GM19025 (cell line): ENCODE measurements at regions not wholly inside any gene's neighbourhood (a gene's known extent, or its start where the extent isn't known, plus 50 kb on each side); places are given as distances from the start of the nearest gene placed in this dataset.

Experiments
- ATAC-seq: cut with Tn5 transposase; IDR thresholded peaks from one replicate; pipeline ENCODE4 v1.9.1; 2021; ENCODE audit warnings: mild to moderate bottlenecking, low read depth, moderate library complexity; ENCODE audit not compliant: unreplicated experiment

DNA sequence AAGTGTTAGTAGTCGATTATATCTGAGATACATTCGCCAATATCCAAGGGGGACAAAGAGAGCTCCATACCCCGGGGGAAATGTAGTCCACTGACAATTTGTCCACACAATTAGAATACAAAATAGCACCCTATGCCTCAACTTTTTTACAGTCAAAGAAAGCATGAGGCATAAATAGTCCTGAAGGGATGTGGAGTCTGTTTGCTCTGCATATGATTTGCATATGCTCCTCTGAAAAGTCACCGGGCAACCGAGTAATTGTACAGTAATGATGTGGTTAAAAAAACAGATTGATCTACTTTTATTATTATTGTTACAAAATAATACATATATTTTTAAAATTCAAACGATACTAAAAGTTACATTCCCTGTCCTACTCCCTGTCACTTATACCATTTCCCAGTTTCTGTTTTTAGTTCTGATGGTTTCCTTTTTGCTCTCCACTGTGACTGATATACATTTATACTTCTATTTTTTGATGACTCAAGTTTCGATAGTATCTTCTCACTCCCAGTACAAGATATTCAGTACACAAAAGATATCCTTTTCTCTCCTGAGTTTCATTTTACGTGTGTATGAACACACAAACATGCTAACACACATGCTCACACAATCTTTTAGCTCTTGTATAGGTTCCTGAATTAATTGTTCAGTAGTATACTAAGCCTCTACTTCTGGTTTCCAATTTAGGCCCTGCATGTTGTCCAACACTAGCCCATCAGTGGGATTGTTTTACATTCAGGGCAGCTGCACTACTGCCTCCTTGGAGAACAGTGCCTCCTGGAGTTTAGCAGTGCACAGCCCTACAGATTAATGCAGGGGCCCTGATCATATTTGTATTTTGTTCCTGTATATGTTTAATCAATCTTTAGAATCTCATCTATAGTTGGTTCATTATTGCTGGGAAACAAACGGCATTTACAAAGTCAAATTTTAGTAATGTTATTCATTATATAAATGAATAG, 130.9 kb downstream of the TES start:
- no peak for ATAC-seq

DNA sequence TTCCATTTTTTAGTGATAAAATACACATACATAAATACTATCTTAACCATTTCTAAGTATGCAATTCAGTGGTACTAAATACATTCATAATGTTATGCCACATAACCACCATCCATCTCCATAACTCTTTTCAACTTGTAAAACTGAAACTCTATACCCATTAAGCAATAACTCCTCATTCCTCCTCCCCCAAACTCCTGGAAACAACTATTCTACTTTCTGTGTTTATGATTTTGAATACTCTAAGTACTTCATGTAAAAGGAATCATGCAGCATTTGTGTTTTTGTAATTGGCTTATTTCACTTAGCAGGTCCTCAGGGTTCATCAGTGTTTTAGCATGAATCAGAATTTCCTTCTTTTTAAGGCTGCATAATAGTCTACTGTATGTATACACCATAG, 131.8 kb downstream of the TES start:
- no peak for ATAC-seq

DNA sequence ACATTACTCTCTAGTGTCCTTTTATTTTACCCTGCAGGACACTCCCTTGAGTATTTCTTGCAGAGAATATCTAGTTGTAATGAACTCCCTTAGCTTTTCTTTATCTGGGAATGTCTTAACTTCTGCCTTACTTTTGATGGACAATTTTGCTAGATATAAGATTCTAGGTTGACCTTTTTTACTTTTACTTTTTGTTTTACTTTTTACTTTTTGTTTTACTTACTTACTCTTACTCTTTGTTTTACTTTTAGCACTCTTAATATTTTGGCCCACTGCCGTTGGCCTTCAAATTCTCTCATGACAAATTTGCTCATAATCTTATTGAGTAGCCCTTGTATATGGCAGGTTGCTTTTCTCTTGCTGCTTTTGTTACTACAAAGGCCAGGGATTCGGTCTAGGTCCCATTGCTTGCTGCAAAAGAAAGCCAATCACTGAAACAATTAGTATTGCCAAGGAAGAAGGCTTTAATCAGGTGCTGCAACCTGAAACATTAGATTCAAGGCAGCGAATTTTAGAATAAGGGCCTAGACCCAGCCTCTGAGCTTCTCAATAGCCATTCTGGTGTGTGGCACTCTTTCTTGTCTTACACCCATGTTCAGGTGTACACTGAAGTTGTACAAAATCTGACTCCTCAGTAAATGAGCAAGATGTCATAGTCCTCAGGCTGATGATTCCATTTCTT, 137.0 kb downstream of the TES start:
- ATAC-seq, result no peak

DNA sequence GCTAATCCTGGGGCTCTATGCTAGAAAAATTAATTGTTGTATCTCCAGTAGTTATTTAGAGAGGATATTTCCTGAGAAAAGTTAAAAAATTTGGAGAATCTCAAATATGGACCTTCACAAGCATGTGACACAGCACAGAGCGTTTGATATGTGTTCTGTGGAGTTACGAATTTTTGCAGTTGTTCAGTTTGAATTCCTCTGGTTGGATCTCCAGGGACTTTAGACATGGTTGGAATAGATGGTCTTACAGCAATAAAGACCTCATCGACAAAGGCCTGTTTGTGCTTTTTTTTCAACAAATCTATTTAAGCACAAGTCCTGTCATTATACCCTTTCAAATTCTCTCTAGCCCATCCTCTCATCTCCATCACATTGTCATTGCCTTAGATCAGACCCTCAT, 138.0 kb downstream of the TES start:
- no peak for ATAC-seq

DNA sequence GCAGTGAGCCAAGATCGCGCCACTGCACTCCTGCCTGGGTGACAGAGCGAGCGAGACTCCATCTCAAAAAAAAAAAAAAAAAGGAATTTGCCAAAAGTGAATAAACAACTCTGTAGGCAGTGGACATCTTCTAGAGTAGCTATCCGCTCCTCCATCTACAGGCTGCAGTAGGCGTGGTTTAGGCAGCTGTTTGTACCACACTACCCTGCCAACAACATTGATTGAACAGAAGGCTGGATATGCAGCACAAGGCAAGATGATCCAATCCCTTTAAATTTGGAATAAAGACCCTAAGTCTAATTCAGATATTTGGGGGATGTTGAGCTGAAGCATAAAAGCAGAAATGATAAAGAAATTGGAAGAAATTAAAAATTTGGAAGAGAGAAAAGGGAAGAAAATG, 141.6 kb downstream of the TES start:
- ATAC-seq, result no peak

DNA sequence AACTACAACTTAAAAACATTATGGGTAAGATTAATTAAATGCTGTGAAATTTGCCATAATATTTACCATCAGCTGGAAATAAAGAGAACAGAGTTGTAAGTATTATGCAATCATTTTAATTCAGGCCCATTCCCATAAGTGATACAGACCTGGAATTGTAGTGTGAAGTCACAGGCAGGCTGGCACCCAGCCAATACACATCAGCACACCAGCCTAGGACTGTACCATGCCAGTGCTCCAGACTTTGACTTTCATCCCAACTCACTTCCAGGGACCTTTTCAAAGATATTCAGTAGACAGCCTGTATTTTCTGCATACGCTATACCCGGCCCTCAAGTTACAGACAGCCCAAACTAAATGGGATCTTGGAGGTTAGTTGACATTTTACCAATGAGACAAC, 143.3 kb downstream of the TES start:
- no peak for ATAC-seq

DNA sequence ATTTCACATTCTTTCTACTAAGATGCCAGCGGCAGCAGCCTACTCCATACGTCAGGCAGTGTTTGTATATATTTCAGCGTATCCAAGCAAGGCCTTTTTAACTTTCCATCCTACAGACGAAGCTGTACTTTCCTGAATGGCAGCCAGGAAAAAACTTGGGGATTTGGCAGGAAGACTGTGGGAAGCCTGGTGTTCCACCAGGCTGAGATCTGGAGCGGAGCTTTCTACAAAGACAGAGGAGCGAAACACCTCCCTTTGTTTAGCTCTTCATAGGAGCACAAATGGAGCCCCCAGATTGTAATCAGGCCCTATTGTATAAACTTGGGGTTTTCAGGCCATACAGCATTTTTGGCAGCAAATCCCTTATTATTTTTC, 143.8 kb downstream of the TES start:
- no peak for ATAC-seq

DNA sequence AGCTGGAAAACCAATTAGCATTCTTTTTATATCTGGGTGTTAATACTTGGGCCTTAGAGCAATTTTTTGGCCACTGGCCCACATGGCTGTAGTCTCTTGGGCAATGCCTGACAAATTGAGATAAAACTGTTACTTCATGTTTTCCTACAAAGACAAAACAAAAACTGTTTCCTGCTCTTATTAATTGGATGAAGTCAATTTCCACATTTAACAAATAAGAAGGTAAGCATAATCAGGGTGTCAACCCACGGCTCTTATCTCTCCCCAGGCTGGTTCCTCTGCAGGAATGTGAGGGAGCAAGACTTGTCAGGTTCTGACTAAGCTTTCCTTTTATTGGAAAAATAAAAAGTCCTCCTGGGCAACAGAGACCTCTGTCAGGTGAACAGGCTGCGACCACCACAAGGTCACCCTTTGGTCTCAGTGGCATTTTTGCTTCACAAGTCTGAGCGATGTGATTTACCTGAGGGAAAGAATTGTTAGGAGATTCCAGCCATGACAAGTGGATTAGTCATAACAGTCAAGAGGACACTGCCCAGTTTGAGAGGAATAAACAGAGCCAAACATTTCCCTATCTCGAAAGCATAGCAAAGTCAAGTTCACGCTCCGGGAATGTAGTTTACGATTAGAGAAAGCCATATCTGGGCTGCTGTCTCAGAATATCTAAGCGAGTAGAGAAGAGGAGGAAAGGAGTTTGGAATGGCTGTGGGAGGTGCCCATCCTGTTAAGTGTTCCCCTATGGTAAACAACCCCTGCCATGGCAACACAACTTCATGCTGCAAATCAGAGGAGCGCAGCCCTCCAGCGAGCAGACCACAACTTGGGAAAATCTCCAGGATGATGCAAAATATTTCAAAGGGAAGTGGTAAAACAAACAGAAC, 144.4 kb downstream of the TES start:
- no peak for ATAC-seq

DNA sequence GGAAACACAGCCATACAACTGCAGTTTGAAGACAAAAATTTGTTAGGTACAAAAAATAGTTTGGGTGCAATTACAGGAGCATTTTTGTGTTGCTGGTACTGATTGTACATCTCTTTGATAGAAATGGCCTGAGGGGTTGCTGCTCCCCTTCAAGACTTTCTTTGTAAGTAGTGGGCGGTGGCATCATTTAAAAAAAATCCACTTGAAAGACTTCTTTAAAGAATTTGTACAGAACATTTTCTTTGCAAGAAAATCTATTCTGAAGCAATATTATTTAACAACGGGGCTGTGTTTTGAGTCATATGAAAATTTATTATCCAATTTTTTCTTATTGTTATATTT, 144.1 kb upstream of the CAV2 start:
- ATAC-seq, result no peak

DNA sequence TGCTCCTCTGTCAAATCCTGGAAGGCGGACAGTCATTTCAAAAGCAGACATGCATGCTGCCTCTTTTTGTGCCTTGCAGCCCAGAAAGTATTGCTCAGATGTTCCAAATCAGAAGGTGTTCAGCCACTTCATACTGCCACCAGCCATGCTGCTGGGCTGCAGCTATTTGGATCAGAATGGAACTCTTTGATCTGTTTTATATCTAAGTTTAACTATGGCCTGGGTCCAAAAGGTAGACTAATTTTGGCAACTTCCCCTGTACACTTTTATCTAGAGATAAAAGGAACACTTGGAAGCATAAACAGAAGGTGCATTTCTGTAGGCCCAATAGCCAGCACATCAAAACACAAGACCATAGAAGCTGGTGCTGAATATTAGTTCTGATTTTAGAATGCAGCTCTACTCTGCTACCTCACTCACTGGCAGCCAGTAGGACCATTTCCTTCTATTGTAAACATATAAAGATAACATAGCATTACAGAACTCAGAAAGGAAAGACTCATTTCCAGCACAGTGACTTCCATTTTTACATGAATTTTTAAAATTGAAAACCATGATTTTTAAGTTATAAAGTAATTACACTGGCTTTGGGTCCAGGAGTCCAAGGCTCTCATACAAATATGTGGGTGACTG, 143.1 kb upstream of the CAV2 start:
- ATAC-seq, result no peak

DNA sequence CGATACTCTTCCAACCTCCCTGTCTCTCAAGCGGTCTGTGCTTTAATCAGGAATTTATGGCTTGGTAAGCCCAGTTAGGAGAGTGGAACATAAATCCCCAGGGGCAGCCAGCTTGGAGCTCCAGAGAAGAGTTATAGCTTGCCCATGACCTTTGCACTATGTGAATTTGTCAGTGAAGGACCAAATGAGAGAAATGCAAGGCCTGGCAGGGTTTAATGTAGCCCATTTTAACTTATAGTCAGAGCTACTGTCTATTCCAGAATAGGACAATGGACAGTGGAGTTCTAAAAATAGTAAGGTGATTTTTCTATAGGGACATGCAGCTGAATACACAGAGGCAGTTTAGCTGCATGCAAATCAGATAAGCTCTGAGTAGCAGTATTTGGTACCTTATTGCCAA, 142.6 kb upstream of the CAV2 start:
- no peak for ATAC-seq

DNA sequence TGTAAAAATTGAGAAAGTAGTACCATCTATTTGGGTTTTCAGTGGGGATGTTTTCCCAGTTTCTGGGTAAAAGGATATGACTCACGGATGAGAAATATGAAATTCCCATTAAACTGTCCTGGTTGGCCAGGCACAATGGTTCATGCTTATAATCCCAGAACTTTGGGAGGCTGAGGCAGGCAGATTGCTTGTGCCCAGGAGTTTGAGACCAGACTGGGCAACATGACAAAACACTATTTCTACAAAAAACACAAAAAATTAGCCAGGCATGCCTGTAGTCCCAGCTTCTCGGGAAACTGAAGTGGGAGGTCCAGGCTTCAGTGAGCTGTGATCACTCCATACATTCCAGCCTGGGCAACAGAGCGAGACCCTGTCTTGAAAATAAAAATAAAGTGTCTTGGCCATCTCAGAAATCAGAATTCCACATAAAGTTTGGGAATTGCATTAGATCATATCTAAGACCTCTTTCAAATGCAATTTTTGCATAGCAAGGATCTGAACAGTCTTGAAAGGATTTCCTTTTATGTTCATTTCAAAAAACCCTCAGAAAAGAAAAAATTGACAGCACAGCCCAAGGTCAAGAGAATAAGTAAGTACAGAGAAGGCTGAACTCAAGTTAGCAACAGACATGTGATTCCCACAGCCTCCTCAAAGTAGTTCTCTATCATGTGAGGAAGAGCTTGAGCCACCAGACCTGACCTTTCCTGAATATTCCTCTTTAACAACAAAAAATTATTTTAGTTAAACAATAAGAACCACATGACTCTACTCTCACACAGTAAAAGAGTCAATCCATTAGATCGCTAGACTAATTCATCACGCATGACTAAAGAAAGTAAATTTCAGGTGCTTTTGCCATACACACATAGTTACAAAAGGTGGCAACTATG, 141.5 kb upstream of the CAV2 start:
- ATAC-seq, result no peak

DNA sequence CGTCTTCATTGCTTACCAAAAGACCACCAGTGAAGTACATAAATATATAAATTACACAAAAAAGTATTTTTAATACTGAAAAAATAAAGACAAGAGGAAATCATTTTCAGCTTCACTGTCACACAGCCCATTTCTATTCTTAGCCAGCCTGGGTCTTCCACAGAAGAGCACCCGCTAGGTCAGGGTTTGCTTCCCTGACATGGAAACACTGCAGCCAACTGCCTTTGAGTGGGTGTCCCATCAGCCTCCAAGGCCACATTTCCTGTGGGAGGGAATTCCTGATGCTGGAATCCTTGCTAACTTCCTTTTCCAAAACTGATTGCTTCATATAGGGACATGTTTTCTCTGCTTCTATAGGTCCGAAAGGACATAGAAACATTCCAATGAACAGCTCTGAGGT, 137.8 kb upstream of the CAV2 start:
- ATAC-seq, result no peak

DNA sequence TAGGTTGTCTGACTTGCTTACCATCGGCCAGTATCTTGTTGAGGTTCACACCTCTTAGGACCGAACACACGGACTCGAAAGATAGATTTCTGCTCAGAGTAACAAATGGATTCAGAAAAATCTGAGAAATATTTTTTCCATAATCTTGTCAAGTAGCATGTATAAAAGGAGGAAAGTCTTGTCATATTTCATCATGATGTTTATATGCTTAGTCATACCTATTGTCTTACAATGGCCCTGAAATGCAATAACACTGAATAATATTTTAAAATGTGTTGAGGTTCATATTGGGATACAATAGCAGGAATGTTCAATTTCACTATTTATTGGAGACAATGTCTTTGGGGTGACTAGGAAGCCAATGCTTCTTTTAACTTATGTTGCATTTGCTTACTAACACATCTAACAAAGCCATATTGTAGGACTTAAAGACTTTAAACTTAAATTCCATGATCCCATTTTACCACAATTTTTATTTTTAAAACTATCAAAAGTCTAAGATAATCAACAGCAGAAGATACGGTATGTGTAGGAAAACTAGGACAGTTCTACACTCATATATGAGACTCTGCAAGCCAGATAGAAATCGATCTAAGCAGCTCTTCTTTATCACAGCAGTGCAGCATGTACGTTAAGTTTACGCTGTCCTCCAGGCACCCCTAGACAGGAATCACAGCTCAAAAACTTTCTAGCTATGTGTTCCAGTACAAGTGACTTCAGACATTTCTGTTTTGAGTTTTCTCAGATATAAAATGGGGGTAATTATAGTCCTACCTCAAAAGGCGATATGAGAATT, 135.7 kb upstream of the CAV2 start:
- ATAC-seq, result no peak

DNA sequence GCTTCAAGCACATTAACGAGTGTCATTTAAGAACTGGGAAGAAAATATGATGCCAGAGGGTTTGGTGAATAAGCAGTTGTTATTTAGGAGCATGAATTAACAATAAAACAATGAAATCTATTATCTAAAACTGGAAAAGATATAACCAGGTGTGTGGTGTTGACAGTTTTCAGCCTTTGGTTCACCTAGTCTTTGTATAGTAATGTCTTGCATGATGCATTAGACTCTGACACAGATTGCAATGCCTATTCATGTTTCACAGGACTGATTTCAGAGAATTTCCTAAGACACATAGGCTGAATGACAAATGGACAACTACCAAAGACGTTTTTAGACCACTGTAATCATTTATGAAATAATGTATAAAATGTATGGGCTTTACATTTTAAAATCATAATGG, 135.1 kb upstream of the CAV2 start:
- ATAC-seq, result no peak

DNA sequence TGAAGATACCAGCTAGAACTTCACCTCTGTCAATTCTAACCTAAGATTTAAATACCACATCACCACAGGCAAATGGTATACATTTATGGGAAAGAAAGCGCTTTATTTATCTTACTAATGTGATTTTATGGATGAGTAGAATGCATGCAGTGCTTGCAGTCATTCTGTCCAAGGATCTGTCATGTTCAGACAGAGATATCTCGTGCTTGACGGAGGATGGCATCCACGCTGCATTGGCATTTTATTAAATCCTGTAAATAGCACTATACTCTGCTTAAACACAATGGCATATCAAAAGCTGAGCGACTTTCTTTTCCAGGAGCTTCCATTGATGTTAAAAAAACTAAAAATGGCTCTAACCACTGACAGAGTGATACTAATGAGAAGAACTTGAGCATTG, 133.7 kb upstream of the CAV2 start:
- no peak for ATAC-seq

DNA sequence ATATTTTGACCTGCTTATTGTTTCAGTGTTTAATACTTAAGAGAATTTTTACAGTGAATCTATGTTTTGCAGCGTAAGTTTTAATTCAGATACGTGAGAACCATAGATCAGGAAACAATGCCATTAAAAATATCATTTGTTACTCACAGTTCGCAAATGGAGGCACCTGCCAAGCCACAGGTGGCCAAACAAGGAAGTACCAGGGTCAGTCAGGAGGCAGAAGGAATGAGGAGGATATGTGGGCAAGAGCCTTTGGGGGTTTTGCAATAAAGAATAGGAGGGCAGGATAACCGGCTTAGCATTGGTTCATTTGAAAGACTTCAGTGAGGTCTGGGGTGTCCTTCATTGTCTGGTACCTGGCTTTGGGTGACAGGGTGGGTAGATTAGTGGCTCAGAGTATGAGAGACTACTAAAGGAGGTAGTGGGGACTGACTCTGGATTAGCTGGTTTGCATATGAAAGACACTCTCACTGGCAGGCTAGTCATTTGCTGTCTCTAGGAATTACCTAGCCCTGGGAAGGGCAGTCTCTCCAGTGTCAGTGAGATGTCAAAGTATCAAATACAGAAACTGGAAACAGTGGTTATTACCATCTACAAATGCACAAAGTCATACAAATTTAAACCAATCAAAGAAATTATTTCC, 132.2 kb upstream of the CAV2 start:
- ATAC-seq, result no peak

DNA sequence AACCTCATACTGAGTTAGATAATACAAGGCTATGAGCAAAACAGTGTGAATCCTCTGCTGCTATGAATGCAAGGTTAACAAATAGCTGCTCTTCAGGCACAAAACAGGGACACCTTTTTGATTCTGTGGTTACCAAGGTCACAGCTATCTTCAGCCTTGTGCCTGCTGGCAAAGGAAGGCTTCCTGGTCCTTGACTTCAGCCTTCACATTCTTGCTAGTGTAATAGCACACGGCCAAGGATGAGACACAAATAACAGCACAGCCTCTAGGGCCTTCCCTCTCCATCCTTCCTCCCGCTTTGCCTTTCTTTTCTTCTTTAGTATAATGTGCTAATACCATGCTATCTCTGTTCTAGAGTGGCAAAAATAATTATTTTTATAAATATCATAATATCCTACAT, 130.6 kb upstream of the CAV2 start:
- no peak for ATAC-seq
